Pulmonary artery endothelial cell (primary cell): ENCODE measurements at regions not wholly inside any gene's neighbourhood (a gene's known extent, or its start where the extent isn't known, plus 50 kb on each side); places are given as distances from the start of the nearest gene placed in this dataset.
A peak's percentile ranks its signal among the peaks of the same experiment; 100 is the strongest.
"Not testable (repeated sequence)": the region's sequence is repeated elsewhere in the genome, so short reads cannot be mapped to it uniquely, and the experiment has no call there.

Experiments used
- DNase-seq: peaks from one replicate; pipeline ENCODE4 v3.0.0-alpha.2; 2011; ENCODE audit warnings: low read depth, low spot score

- DNase-seq, result not testable (repeated sequence)
Measured at GRCh38 chr1:67907467-67907866, 74.2 kb upstream of the GNG12 start.

GRCh38 chr1:67906015-67906414 lies 72.7 kb upstream of the GNG12 start:
- DNase-seq, result not testable (repeated sequence)

- not testable (repeated sequence) for DNase-seq
Measured at GRCh38 chr1:67902546-67903223, 69.4 kb upstream of the GNG12 start.

GRCh38 chr1:67898033-67898726 lies 64.9 kb upstream of the GNG12 start:
- no peak for DNase-seq

- peak; percentile 85 for DNase-seq
Measured at GRCh38 chr1:67897270-67897949, 64.1 kb upstream of the GNG12 start.

- DNase-seq, result no peak
Measured at GRCh38 chr1:67896826-67897225, 63.6 kb upstream of the GNG12 start.

GRCh38 chr1:67894981-67895735 lies 61.9 kb upstream of the GNG12 start:
- no peak for DNase-seq

GRCh38 chr1:67893126-67893495 lies 59.8 kb upstream of the GNG12 start:
- no peak for DNase-seq

- DNase-seq, result no peak
Measured at GRCh38 chr1:67892476-67893125, 59.3 kb upstream of the GNG12 start.

- no peak for DNase-seq
Measured at GRCh38 chr1:67890857-67891256, 57.6 kb upstream of the GNG12 start.

- DNase-seq, result peak; percentile 90
Measured at GRCh38 chr1:67889953-67890567, 56.8 kb upstream of the GNG12 start.

- no peak for DNase-seq
Measured at GRCh38 chr1:67889466-67889865, 56.2 kb upstream of the GNG12 start.

GRCh38 chr1:67888216-67889106 lies 55.2 kb upstream of the GNG12 start:
- no peak for DNase-seq

GRCh38 chr1:67887146-67887545 lies 53.9 kb upstream of the GNG12 start:
- no peak for DNase-seq

GRCh38 chr1:67886076-67886475 lies 52.8 kb upstream of the GNG12 start:
- no peak for DNase-seq

- peak; percentile 37 for DNase-seq
Measured at GRCh38 chr1:67883069-67883468, 49.8 kb upstream of the GNG12 start.
